ENCODE measurements at regions not wholly inside any gene's neighbourhood (a gene's known extent, or its start where the extent isn't known, plus 50 kb on each side); places are given as distances from the start of the nearest gene placed in this dataset.

- TF ChIP-seq CTCF (IDR thresholded peaks at IDR 0.05) (no peak), POLR2A (IDR thresholded peaks at IDR 0.05) (no peak)
Observed at GRCh38 chr13:97110936-97111335, 111.2 kb upstream of the MBNL2 start.
